ENCODE measurements at regions not wholly inside any gene's neighbourhood (a gene's known extent, or its start where the extent isn't known, plus 50 kb on each side); places are given as distances from the start of the nearest gene placed in this dataset.

DNA sequence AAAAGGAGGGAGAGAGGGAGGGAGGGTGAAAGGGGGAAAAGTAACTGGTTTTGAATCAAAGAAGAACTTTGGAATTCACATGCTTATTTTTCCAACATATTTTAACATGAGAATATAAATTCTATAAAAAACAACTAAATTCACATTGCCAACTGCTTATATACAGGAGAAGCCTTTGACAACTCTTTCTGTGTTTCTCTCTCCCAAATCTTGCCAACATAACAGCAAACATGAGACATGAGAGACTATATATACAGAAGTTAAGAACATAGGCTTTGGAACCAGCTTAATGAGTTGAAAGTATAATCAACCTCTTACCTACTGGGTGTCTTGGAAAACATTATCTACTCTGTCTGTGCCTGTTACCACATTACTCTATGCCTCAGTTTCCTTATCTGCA, 493.3 kb downstream of the RFC3 start:
- no peak for TF ChIP-seq GATA3 (IDR thresholded peaks at IDR 0.05; ENCODE audit: low read depth, low read length)
- no peak for TF ChIP-seq GATA2 (IDR thresholded peaks at IDR 0.05; ENCODE audit: low read depth, low read length)

Measured in SH-SY5Y (cell line).